ENCODE measurements at regions not wholly inside any gene's neighbourhood (a gene's known extent, or its start where the extent isn't known, plus 50 kb on each side); places are given as distances from the start of the nearest gene placed in this dataset.

DNA sequence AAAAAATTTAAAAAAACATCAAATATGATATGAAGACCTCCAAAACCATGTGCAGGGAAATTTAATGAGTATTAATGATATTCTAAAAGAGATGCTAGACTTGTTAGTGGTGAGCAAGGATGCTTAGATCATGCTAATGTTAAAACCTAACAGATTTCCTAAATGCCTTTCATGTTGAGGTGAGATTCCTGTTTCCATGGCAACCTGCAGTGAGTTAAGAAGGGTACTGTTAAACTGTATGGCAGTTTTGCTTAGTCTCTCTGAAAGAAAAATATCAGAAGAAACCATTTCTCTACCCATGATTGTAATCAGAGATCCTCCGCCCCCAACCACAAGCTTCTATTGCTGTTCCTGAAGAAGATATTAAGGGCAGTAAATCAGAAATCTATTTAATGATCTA is 321.6 kb upstream of the LRRC7 start:
- TF ChIP-seq POLR2AphosphoS5 (IDR thresholded peaks at IDR 0.05): no peak
- no peak for TF ChIP-seq CTCF (IDR thresholded peaks at IDR 0.05; ENCODE audit: poor library complexity, severe bottlenecking)
- TF ChIP-seq EZH2 (IDR thresholded peaks at IDR 0.05; ENCODE audit: borderline replicate concordance, insufficient read depth, low read length, poor library complexity, severe bottlenecking): no peak
- TF ChIP-seq MXI1 (conservative IDR thresholded peaks at IDR 0.05; ENCODE audit: poor library complexity, severe bottlenecking): peak; percentile 15
- no peak for TF ChIP-seq TAF1 (IDR thresholded peaks at IDR 0.05; ENCODE audit: low read depth)
